PC-9 (cell line): ENCODE measurements at regions not wholly inside any gene's neighbourhood (a gene's known extent, or its start where the extent isn't known, plus 50 kb on each side); places are given as distances from the start of the nearest gene placed in this dataset.
A peak's percentile ranks its signal among the peaks of the same experiment; 100 is the strongest.

Experiments used
- BruUV-seq: library from RNA; stranded (reverse); fragments of 400-500 nt; replicated peaks from 2 replicates; lab custom pipeline; 2021; lab: Mats Ljungman, UMichigan
- CTCF ChIA-PET: fragments of 300-600 bp; sonication (Branson Sonifier 250); formaldehyde crosslinking; loops from one replicate; lab custom pipeline; 2022; ENCODE audit warnings: antibody characterized with exemption; lab: Charles Lee
- POLR2A ChIA-PET: fragments of 300-600 bp; sonication (Branson Sonifier 250); formaldehyde crosslinking; loops from one replicate; lab custom pipeline; 2022; ENCODE audit warnings: antibody characterized with exemption; ENCODE audit not compliant: unreplicated experiment; lab: Charles Lee
- DNase-seq, 2 experiments: peaks; one replicate each; pipeline versions ENCODE4 v3.0.0 to v3.0.0-alpha.2; 2015 to 2022; ENCODE audit warnings: mixed read lengths in 1 of 2
- H2AFZ ChIP-seq: fragments of 200-600 bp; sonication (generic); 2 replicates; pipeline ENCODE4 v1.8.1; 2017; ENCODE audit warnings: antibody characterized with exemption
- H3F3A ChIP-seq: fragments of 200-600 bp; sonication (generic); 2 replicates; pipeline ENCODE4 v1.8.1; 2017; ENCODE audit warnings: antibody characterized with exemption, mild to moderate bottlenecking, low read depth; ENCODE audit not compliant: insufficient read depth
- H3K27ac ChIP-seq: fragments of 200-600 bp; sonication (generic); 2 replicates; pipeline ENCODE4 v1.6.1; 2016; ENCODE audit warnings: mixed run types
- H3K27me3 ChIP-seq: fragments of 200-600 bp; sonication (generic); 2 replicates; pipeline ENCODE4 v1.6.1; 2016; ENCODE audit warnings: low read depth, mixed run types; ENCODE audit not compliant: insufficient read depth
- H3K36me3 ChIP-seq: fragments of 200-600 bp; sonication (generic); 2 replicates; pipeline ENCODE4 v1.6.1; 2016; ENCODE audit warnings: low read depth, mixed run types
- H3K4me1 ChIP-seq: fragments of 200-600 bp; sonication (generic); replicated peaks from 2 replicates; pipeline ENCODE4 v1.6.1; 2016; ENCODE audit warnings: mixed run types; ENCODE audit not compliant: insufficient read depth
- H3K4me2 ChIP-seq: fragments of 200-600 bp; sonication (generic); 2 replicates; pipeline ENCODE4 v1.6.1; 2017; ENCODE audit warnings: mixed run types
- H3K4me3 ChIP-seq: fragments of 200-600 bp; sonication (generic); 2 replicates; pipeline ENCODE4 v1.6.1; 2016; ENCODE audit warnings: mixed run types
- H3K79me2 ChIP-seq: fragments of 200-600 bp; sonication (generic); 2 replicates; pipeline ENCODE4 v1.6.1; 2017; ENCODE audit warnings: low read depth, mixed run types
- H3K9me2 ChIP-seq: fragments of 200-600 bp; sonication (generic); 2 replicates; pipeline ENCODE4 v1.8.1; 2017; ENCODE audit warnings: mild to moderate bottlenecking; ENCODE audit not compliant: insufficient read depth
- H3K9me3 ChIP-seq: fragments of 200-600 bp; sonication (generic); 2 replicates; pipeline ENCODE4 v1.8.1; 2016; ENCODE audit warnings: low read depth; ENCODE audit not compliant: insufficient read depth
- H4K20me1 ChIP-seq: fragments of 200-600 bp; sonication (generic); 2 replicates; pipeline ENCODE4 v1.8.1; 2017; ENCODE audit not compliant: insufficient read depth
- CTCF ChIP-seq: fragments of 200-600 bp; sonication (generic); conservative IDR thresholded peaks from 2 replicates; pipeline ENCODE4 v1.6.1; 2017; ENCODE audit warnings: mixed run types, antibody characterized with exemption, mild to moderate bottlenecking, moderate library complexity
- EZH2 ChIP-seq: fragments of 200-600 bp; sonication (generic); IDR thresholded peaks from 2 replicates; pipeline ENCODE4 v1.8.0; 2017; ENCODE audit warnings: antibody characterized with exemption, low read depth
- intact Hi-C: fragments of 100-400 bp; cut with micrococcal nuclease; formaldehyde crosslinking; loops from one replicate; pipeline ENCODE4 v1.10.0; 2022; ENCODE audit not compliant: unreplicated experiment

GRCh38 chr5:135193213-135194125, 159.4 kb upstream of the PITX1 start:
- H4K20me1 ChIP-seq = no peaks in the 10 kb centered on the region
- no peaks in the 10 kb centered on the region for H3K9me2 ChIP-seq
- 0 out of 2 replicates have a peak, but pooled peaks cover 8% of the 10 kb centered on the region for H3K4me1 ChIP-seq
- no peak overlapping the region for H3K4me2 ChIP-seq
- ChIA-PET POLR2A (no interaction called here), CTCF (no interaction called here)
- no peaks in the 10 kb centered on the region for H3K27me3 ChIP-seq
- BruUV-seq = no TSS peak
- intact Hi-C loops = loop anchor here (5.0 kb wide), 1 partner anchor 139 kb away; no protein-coding TSS in a partner anchor
- no peaks in the 10 kb centered on the region; the same call in 1 of the 2 replicates for H3F3A ChIP-seq
- H3K9me3 ChIP-seq = no peaks in the 10 kb centered on the region
- H2AFZ ChIP-seq = no peak overlapping the region
- no peak for TF ChIP-seq EZH2
- no peak for DNase-seq
- no peaks in the 10 kb centered on the region for H3K79me2 ChIP-seq
- no peak overlapping the region for H3K27ac ChIP-seq
- no peak overlapping the region for H3K4me3 ChIP-seq
- no peaks in the 10 kb centered on the region for H3K36me3 ChIP-seq

GRCh38 chr5:135192351-135192750, 158.3 kb upstream of the PITX1 start:
- ChIA-PET CTCF (interaction anchor here (0.6 kb wide), 1 partner anchor 275 kb away, joined by 3 read pairs; no protein-coding TSS in a partner anchor), POLR2A (no interaction called here)
- no peaks in the 10 kb centered on the region for H3K79me2 ChIP-seq
- BruUV-seq = no TSS peak
- no peak overlapping the region for H3K4me3 ChIP-seq
- DNase-seq = no peak
- H3K36me3 ChIP-seq = no peaks in the 10 kb centered on the region
- peaks cover 13% of the 10 kb centered on the region for H3K4me1 ChIP-seq
- intact Hi-C loops = loop anchor here (5.0 kb wide), 1 partner anchor 140 kb away; no protein-coding TSS in a partner anchor
- H3K4me2 ChIP-seq = no peak overlapping the region
- no peaks in the 10 kb centered on the region for H3K27me3 ChIP-seq
- no peak for TF ChIP-seq CTCF
- TF ChIP-seq EZH2 = no peak
- H3K9me2 ChIP-seq = no peaks in the 10 kb centered on the region
- H2AFZ ChIP-seq = no peak overlapping the region
- H3K27ac ChIP-seq = no peak overlapping the region
- no peaks in the 10 kb centered on the region; the same call in 1 of the 2 replicates for H3F3A ChIP-seq
- no peaks in the 10 kb centered on the region for H3K9me3 ChIP-seq
- H4K20me1 ChIP-seq = no peaks in the 10 kb centered on the region

- H3K9me2 ChIP-seq = no peaks in the 10 kb centered on the region
- H3K27ac ChIP-seq = no peak overlapping the region
- H2AFZ ChIP-seq = peak overlapping the region; percentile 85
- intact Hi-C loops = loop anchor here (1.0 to 5.0 kb wide), 4 partner anchors 141 to 322 kb away; no protein-coding TSS in a partner anchor
- no peaks in the 10 kb centered on the region for H3K27me3 ChIP-seq
- H3K4me2 ChIP-seq = peak overlapping the region; percentile 89
- no peaks in the 10 kb centered on the region for H3K79me2 ChIP-seq
- H3F3A ChIP-seq = peaks cover 3% of the 10 kb centered on the region
- POLR2A ChIA-PET = interaction anchor here (0.7 kb wide), 2 partner anchors 208 to 287 kb away, joined by 4 read pairs; partner anchors contain the start of gene PCBD2
- H3K4me3 ChIP-seq = peak overlapping the region; percentile 59
- no peaks in the 10 kb centered on the region for H3K36me3 ChIP-seq
- CTCF ChIA-PET = interaction anchor here (0.5 to 0.6 kb wide), 2 partner anchors 274 to 285 kb away, joined by 3 to 7 read pairs; no protein-coding TSS in a partner anchor
- DNase-seq = peak; percentile 70 to 86
- peaks cover 24% of the 10 kb centered on the region for H3K4me1 ChIP-seq
- BruUV-seq = no TSS peak
- H4K20me1 ChIP-seq = no peaks in the 10 kb centered on the region
- no peaks in the 10 kb centered on the region for H3K9me3 ChIP-seq
- peak; percentile 94 for TF ChIP-seq CTCF
- TF ChIP-seq EZH2 = no peak
These were observed 157.2 kb upstream of the PITX1 start for GRCh38 chr5:135191084-135191826.
